HG03342 (cell line): ENCODE measurements at regions not wholly inside any gene's neighbourhood (a gene's known extent, or its start where the extent isn't known, plus 50 kb on each side); places are given as distances from the start of the nearest gene placed in this dataset.

Experiments
- ATAC-seq: cut with Tn5 transposase; IDR thresholded peaks from one replicate; pipeline ENCODE4 v1.9.1; 2021; ENCODE audit warnings: mild to moderate bottlenecking, moderate library complexity; ENCODE audit not compliant: unreplicated experiment

DNA sequence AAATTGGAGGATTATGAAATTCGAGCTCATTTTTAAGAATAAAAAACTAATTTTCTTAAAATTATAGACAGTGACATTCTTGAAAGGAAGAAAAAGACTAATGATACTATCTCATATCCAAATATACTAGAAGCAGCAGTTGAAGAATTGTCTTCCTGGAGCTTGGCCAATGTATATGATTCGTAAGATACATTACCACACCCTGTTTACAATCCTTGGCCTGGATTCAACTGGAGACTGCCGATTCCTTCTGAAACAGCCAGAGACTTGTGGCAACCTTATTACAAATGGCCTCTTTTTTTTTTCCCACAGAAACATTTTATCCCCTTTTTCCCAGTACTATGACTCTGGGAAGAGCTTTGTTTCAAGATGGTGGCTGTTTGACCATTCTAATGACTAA is 571.2 kb upstream of the FAT1 start:
- no peak for ATAC-seq

- ATAC-seq: no peak
Measured at GRCh38 chr4:187301923-187302322, 578.3 kb upstream of the FAT1 start.

GRCh38 chr4:187302457-187303150 is 578.9 kb upstream of the FAT1 start:
- ATAC-seq: no peak

DNA sequence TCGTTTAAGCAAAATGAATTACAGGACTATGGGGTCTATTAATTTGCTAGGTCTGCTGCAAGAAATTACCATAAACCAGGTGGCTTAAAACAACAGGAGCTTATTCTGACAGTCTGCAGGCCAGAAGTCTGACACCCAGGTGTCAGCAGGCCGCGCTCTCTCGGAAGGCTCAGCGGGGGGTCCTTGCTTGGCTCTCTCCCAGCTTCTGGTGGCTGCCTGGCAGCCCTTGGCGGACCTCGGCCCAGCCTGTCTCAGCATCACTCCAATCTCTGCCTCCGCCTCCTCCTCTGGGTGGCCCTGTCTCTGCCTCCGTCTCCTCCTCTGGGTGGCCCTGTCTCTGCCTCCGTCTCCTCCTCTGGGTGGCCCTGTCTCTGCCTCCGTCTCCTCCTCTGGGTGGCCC is 580.5 kb upstream of the FAT1 start:
- no peak for ATAC-seq

GRCh38 chr4:187307131-187307530 is 583.5 kb upstream of the FAT1 start:
- ATAC-seq: no peak

DNA sequence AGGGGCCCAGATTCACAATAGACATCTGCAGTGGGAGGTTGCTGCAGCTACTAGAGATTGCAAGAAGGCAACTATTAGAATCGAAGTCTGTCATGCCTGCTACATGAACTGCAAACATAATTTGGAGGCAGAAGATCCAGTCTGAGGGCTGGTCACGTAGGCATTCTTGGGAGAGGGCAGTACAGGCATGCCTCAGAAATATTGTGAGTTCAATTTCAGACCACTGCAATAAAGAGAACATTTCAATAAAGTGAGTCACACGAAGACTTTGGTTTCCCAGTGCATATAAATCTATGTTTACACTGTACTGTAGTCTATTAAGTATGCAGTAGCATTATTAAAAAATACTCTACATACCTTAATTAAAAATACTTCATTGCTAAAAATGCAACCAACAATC is 585.8 kb upstream of the FAT1 start:
- ATAC-seq: no peak

- no peak for ATAC-seq
Measured at GRCh38 chr4:187312299-187312698, 588.6 kb upstream of the FAT1 start.

DNA sequence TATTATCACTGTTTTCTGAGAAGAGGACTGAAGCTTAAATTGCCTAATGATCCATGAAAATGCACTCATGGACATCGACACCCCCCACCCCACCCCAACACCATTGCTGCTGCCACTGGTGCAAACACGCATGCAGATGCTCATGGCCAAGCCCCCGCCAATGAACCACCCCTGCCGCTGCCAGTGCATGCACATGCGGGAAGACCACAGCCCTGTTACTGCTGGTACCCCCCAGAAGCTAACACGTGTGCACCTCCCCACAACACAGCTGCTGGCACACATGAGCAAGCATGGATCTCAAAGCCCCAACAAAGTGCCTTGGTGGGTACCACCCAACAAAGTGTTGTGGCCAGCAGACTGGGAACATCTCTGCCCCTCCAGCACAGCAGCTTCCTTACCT is 594.1 kb upstream of the FAT1 start:
- no peak for ATAC-seq

DNA sequence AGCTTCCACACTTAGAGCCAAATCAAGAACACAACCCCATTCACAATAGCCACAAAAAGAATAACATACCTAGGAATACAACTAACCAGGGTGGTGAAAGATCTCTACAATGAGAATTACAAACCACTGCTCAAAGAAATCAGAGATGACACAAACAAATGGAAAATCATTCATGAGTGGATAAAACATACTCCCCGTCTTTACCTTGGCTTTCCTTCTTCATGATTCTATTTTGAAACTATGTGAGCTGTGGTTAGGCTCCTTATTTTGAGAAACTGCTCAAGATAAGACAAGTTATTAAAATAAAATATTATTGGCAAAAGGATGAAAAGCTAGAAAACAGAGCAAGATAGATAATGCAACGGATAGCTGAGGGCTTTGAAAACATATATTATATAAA is 598.1 kb upstream of the FAT1 start:
- ATAC-seq: no peak

DNA sequence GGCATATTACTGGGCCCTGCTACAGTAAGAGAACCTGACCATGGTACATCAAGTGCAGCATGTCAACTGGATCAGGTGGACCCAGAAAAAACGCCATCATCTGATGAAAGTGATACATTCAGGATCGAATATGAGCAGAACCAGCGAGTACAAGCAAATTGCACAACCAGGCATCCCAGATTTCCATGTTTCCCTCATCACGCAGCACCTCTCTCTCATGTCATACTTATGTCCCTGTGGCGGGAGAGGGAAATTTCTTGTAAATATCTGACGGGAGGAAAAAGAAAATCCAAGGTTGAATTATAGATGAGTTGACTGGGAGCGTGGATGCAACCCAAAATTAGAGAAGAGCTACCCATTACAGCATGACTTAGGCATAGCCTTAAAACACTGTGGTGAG is 608.5 kb upstream of the FAT1 start:
- no peak for ATAC-seq

- ATAC-seq: no peak
Measured at GRCh38 chr4:187333151-187333550, 609.5 kb upstream of the FAT1 start.

DNA sequence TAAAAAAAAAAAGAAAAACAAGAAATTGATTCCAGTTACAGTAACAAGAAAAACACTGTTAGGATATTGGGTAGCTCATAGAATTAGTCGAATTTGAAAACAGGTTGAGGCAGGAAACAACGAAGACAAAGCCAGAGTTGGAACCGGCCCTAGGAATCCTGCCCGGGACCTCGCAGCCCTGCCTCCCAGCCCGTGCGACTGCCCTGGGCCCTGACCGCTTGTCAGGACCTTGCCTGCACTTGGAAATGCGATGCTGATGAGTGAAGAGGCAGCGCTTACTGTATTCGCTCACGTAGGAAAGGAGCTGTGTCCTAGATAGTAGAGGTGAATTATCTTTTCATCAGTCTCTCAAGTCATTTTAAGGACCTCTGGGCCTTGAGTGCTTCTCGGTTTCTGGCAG is 611.7 kb upstream of the FAT1 start:
- ATAC-seq: no peak

GRCh38 chr4:187354740-187355139 is 631.1 kb upstream of the FAT1 start:
- ATAC-seq: no peak

- no peak for ATAC-seq
Measured at GRCh38 chr4:187357045-187357643, 633.5 kb upstream of the FAT1 start.

- no peak for ATAC-seq
Measured at GRCh38 chr4:187357821-187358220, 634.2 kb upstream of the FAT1 start.

DNA sequence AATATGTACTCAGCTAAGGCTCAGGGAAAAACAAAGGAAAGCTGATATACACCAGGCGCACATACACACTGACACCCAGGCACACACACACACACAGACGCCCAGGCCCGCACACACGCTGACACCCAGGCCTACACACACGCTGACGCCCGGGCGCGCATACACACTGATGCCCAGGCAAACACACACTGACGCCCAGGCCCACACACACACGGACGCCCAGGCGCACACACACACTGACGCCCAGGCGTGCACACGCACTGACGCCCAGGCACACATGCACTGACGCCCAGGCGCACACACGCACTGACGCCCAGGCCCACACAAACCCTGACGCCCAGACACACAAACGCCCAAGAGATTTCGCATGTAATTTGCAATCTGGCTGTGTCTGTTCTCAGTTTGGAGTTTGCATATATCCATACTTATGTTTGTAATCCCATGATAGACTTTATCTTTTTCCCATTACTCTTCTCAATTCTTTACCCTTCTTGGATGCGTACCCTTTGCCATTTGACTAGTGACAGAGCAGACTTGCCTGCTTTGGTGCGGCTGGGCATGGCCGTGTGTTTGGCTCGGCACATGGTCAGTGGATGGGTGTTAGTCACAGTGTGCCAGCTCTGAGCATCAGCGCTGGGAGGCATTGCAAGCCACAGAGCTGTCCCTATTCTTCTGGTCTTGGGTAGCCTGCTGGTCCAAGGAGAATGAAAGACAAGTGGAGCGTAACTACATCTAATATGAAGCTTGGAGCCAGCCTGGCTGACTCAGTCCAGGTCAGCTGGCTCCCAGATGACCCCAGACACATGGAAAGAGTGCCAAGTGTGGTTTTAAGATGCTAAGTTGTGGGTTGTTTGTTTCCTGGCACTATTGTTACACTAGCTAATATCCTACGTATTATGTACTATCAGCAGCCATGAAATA is 632.4 kb upstream of the ZFP42 start:
- ATAC-seq: no peak

- ATAC-seq: no peak
Measured at GRCh38 chr4:187364401-187364800, 631.2 kb upstream of the ZFP42 start.

DNA sequence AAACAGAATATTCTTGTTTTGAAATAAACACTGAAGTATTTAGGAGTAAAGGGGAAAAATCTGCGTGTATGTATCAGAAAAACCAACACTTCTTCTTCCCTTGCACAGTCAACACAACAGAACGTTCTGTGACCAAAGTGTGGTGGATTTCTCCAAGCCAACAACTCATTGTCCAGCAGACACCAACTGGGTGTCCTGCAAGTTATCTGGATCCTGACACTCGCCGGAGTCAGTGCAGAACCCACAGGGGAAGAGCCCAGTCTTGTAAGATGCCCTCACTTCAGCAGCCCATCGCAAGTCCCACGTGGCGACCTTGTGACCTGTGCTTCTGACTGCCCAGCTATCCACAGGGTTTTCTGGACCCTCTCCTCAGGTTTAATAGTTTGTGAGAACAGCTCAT is 630.7 kb upstream of the ZFP42 start:
- no peak for ATAC-seq

DNA sequence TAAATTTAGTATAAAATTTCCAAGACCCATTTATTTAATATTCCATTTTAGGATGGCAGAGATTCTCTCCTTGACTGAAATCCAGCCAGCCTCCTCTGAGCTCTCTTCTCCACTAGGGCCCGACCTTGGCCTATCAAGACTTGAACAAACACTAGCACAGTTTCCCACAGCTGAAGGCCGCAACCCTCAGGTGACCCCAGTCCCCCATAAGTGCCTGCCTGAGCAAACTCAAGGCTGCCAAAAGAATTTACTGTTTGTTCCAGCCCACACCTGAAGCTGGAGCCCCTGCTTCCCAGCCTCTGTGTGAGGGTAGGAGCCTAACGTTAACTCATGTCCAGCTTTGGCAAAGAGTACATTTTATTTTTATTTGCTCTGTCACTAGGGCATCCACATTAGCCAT is 629.0 kb upstream of the ZFP42 start:
- ATAC-seq: no peak

DNA sequence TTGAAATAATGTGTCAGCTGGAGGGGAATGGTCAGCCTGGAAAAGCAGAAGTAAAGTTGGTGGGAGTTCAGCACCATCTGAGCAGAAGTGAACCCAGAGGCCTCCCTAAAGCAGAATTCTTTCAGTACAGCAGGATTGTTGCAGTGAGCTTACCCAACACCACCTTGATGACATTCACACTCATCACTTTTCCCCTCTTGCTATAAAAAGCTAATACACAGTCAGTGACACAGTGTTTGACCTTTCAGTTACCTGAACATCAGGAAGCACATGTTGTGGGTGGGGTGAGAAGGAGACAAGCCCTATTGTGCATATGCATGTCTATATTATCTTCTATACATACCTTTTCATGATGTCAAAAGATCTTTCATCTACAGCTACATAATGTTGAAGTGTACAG is 624.7 kb upstream of the ZFP42 start:
- ATAC-seq: no peak

GRCh38 chr4:187378441-187378840 is 617.1 kb upstream of the ZFP42 start:
- ATAC-seq: no peak

- no peak for ATAC-seq
Measured at GRCh38 chr4:187380181-187380581, 615.4 kb upstream of the ZFP42 start.
